HuH-7.5 (cell line): ENCODE measurements at regions not wholly inside any gene's neighbourhood (a gene's known extent, or its start where the extent isn't known, plus 50 kb on each side); places are given as distances from the start of the nearest gene placed in this dataset.

Source experiments
- DNase-seq: peaks from one replicate; pipeline ENCODE4 v3.0.0; 2011; ENCODE audit warnings: low spot score

DNA sequence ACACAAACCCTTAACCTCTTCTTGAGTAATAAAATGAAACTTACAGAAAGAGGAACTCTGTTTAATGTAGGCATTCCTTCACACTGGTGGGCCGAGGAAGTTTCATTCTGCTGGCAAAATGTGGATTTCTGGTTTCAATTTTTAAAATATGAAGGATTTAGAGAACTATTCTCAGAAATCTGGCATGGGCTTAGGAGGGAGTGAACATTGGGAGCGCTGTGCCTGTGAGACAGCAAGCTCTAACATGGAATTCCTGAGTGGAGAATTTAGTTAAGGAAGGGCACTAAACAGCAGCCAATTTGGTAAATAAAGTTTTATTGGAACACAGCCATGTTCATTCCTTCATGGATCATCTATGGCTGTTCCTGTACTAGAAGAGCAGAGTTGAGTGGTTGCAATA lies 751.8 kb upstream of the IGFBP3 start:
- no peak for DNase-seq

DNA sequence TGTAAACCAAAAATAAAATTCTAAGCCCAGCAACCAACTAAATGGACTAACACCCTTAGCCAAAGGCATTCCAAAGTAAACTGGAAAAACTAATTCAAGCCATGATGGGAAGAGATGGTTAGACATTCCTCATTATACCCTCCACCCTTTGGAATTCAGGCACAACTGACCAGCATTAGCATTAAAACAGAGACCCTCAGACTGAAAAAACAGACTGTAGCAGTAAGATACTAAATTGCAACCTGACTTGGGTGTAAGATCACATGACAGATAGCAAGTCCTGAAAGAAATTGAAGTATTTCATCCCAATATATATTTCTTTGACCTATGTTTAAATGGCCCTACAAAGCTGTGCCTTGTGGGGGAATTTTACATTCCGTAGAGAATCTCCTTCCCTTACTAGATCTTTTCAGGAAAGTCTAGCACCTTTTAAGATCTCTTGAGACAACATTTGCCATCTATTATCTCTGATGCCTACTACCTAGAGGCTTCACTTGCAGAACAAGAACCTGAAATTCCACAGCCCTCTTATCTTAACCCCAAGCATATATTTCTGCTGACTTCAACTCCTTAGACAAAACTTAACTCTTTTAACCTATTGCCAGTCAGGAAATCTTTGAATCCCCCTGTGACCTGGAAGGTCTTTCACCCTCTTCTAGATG lies 750.2 kb upstream of the IGFBP3 start:
- DNase-seq: no peak

- no peak for DNase-seq
These were observed 748.0 kb upstream of the IGFBP3 start for GRCh38 chr7:46669028-46669427.

DNA sequence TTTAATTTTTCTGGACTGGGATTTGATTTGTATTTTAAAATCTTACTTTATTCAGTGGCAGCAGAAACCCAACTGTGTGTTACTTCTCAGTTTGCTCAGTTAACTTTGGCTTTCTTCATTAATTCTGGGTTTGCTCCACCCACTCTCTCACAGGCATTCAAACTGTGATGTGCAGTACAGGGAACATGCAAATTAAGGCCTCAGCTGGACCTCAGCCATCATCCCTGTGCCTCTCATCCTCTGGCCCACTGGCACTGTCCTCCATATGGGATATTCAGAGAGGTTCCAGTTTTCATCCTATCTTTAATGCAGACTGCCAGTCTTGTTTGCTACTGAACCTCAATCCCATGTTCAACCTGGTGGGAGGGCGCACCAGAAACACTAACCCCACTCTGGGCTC lies 743.4 kb upstream of the IGFBP3 start:
- no peak for DNase-seq

DNA sequence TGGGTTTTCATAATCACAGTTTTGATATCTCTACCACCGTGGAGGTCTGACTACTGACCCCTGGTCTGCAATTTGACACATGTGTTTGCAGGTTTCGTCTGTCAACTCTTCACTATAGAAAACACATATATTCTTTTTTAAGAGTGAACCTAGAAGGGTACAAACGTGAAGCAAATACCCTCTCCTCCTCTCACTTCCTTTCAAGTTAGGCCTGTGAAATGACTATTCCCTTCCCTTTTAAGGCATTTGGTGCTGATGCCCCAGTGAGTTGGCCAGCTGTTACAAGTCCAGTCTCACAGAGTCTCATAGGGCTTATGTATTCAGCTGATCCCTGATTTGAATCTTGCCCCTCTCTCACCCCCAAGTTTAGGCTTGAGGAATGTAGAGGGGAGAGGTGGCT lies 742.0 kb upstream of the IGFBP3 start:
- DNase-seq: no peak

- no peak for DNase-seq
These were observed 740.4 kb upstream of the IGFBP3 start for GRCh38 chr7:46661431-46661830.

DNA sequence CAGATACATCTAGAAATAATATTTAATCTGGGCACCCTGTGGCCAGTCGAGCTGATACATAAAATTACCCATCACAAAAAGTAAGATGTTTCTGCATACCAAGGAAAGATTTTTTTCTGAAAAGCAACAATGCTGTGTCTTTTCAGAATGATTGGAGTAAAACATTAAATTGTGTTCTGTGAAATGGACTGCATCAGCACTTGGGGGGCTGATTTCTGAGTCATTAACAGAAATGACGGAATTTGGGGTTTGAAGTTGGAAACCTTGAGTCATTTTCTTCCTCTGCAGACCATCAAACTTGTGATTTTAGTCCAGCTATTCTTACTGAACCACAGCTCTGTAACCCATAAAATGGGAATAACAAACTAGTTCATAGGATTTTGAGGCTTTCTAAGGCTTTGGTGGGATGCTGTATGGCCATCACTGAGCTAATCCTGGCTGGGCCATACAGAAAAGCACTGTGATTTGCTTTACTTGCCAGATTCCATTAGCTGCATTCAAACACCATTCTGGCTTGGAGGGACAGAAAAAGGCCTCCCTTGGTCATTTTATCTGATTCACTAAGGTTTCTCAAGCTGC lies 739.4 kb upstream of the IGFBP3 start:
- DNase-seq: no peak

DNA sequence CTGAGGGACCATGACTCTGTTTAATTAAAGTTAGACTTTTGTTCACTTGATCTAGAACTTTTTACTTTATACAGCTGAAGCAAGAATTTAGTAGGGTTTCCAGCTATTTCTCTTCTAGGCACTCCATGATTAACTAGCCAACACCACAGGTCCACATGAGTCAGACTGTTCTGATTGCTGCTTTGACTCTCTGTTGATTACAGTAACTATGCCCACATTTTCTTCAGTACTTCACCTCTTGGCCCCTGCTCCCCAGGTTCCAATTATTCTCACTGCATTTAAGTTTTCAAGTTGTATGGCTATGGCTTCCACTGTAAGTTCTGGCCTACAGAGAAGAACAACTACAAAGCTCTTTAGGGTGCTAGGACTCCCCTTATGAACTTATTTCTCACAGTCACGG lies 737.2 kb upstream of the IGFBP3 start:
- DNase-seq: no peak

DNA sequence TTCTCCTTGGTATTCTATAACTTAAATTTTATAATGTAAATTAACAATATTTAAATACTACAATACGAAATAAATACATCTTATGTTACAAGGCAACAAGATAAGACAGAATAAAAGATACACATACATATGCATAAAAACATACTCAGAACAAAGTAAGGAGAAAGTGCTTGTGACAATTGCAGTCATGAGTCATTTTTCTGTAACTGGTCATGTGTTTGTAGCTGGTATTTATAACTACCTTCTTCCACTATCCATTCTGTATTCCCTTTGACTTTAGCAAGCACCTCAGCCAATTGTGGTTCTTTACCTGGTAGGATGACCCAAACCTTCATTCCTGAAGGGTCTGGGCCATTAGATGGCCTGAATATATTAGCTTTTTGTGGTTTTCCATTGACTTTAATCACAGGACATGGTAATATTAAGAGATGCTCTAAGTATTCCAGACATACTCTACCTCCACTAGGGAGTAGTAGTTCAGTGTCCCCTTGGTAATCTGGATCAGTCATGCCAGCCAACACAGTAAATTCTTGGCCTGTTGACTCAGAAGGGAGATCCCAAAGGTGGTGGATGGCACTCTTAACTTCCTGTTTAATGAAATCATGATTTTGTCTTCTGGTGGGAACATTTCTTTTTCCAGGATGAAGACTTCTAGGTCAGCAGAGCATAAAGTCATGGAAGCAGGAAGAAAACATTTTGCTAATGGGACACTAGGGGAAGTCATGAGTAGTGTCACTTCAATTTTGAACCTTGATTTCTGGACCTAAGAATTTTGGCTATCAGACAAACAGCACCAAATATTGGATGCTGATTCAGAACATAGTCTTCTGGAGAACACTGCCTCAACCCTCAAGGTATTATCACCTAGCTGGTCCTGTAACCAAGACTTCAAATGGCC lies 733.7 kb upstream of the IGFBP3 start:
- DNase-seq: no peak

DNA sequence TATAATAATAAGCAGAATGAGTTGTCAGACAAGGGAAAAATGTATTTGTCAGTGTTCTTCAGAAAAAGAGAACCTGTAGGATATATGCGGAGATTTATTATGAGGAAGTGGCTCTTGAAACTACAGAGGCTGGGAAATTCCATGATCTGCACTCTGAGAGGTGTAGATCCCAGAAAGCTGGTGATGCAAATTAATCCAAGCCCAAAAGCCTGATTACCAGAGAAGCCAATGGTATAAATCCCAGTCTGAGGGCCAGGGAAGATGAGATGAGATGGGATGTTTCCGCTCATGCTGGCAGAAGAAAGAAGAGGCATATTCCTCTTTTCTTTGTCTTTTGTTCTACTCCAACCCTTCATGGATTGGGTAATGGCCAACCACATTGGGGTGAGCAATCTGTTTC lies 732.8 kb upstream of the IGFBP3 start:
- no peak for DNase-seq

DNA sequence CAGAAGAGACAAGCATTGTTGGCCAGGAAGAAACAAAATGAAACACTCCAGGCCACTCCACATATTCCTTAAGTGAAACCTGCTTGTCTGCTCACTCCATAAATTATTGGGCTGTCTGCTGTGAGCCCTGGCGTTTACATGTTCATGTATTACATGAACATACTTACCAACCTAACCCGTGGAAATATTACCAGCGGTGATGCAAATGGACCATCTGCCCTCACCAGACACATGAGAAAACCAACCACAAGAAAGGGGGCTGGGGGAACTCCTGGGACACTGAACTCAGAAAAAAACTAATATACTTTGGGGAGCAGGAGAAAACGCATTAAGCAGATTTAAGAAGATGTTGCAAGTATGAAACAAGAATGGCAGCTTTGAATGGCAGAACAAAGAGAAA lies 731.2 kb upstream of the IGFBP3 start:
- DNase-seq: no peak

DNA sequence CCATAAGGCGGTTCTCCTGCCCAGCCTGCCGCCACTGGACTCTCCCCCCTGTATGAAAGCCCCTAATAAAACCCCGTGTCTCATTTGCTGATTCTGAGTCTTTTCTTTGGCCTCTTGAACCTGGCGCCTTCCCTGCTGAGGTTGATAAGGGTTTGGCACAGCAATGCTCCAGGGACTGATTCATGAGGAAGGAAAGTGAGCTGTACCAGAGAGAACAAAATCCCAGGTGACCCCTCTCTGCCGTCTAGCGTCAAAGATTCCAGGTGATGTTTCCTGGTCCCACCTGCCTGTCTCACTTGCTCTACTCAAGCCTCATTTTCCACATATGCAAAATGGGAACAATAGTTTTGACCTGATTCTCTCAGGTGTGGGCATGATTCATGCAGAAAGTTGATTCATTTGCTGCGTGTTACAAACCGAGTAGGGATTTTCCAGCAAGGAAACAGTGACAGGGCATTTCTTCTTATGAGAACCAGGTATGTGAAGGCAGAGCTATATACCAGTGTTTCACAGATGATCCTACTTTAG lies 730.6 kb upstream of the IGFBP3 start:
- no peak for DNase-seq

DNA sequence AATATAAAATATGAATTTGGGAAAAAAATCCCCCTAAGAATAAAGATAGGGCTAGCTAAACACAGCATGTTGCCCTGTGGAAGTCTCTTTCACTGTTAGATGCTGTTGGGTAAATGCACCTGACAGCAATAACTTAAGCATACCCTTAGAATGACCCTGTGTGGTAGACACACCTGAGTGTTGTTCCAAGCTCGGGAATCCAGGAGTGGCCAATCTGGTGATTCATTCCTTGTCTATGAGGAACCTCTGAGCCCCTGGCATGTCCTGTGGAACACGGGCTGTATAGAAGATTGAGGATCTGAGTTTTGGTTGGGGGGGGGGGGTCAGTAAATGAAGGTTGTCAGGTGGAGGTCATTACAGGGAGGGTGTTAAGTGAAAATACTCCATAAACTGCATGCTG lies 730.0 kb upstream of the IGFBP3 start:
- DNase-seq: no peak

DNA sequence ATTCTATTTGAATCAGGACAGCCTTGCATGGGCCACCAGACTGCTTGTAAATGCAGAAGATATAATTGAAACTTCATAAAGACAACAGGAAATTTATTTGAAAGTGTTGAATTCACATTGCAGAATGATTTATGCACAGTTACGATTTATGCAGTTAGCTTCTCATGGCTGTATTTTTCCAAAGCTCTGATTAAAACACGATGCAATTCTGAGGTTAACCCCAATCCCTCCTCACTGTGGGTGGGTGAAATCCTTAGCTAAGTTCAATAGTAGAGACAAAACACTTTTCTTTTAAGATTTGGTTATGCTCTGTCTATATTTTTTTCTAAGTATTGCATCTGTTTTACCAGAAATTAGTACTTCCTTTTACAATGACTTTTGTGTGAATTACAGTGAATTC lies 728.8 kb upstream of the IGFBP3 start:
- no peak for DNase-seq

DNA sequence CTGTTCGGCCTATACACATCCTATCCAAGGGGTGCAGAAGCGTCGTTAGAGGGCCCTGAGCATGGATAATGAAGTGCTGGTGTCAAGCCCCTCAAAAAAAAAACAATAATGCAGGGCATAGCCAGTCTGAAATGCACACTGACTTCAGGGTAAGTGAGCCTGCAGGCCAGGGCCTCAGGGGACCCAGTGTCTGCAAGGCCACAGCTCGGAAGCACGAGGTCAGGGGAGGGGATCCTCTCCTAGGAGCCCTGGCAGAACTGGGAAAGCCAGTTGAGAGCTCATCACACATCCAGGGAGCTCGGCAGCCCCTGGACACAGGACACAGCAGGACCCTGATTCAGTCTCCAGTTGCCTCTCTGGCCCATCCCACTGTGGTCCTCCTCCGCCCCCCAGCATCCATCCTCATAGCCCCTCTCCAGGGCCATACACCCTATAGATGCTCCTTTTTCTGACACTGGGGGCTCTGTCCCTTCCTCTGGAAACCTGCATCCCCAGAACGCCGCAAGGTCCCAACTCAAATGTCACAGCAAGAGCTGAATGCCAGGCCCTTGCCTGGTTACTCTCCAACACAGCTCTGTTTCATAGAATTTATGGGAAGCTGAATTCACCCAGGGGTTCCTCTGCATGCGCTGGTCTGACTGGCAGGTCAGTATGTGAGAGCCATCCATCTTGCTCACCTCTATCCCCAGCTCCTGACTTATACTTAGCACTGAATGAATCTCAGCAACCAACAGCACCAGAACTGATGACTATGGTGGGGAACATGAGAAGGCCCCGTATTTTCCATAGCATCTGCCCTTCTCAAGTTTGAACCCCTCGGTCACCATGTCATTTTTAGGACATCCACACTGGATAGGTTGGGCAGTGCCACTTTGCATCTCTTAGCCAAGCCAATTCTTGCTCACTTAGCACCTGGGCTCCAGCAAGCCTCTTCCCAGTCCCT lies 717.0 kb upstream of the IGFBP3 start:
- DNase-seq: no peak

DNA sequence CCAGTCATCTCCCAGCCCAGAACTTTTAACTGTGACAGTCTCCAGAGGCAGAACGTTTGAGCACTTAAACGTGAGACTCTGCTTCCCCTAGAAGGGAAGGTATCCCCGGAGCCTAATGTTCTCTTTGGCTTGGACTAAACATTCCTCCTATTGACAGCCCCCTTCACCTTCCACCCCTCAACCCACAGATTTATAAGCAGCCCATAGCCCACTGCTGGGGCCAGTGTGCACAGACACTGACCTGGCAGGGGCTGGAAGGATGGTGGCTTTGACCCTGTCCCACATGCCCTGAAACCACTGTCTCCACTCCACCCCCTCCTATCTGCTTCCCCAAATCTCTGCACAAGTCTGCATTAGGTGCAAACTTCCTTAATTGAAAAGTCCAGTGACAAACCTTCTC lies 715.0 kb upstream of the IGFBP3 start:
- DNase-seq: no peak

DNA sequence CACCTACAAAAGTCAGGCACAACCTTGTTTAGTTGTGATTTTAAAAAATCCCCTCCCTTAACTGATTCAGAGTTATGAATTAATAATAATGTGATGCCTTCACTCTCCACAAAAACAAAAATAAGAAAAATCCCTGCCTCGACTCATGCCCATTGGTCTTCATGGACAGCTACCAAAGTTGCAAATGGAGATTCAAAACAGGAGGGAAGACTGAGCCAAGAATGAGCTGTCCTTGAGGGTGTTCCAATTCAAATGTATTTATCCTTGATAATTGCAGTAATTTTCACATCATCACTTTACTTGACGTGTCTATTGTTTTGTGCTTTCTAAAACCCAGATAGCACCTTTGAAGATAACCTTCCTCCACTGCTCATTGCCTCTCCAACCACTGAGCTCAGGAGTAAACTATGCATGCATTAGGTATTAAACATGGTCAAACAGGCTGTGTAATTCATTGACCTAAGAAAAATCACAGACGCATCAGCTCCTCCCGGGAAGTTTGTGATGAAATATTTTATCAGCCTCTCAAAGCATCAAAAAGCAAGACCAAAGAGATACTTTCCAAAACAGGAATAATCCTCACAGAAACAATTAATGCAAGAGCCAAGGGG lies 712.7 kb upstream of the IGFBP3 start:
- no peak for DNase-seq

DNA sequence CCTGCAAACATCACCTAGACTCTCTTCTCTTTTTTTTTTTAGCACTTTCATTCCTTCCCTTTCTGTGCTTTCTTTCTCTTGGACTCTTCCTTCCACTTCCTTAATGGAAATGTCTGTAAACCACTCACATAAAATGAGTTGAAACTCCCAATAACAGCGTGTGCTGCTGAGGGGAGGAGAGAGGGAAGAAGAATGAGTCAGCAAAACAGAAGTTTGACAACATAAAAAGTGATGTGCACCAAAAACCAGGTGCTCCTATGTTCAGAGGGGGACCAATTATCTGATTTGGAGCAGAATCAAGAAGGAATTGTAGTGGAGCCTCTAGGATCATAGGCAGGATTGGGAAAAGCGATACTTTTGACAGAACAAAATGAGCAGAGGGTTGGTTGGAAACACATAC lies 712.1 kb upstream of the IGFBP3 start:
- DNase-seq: no peak

DNA sequence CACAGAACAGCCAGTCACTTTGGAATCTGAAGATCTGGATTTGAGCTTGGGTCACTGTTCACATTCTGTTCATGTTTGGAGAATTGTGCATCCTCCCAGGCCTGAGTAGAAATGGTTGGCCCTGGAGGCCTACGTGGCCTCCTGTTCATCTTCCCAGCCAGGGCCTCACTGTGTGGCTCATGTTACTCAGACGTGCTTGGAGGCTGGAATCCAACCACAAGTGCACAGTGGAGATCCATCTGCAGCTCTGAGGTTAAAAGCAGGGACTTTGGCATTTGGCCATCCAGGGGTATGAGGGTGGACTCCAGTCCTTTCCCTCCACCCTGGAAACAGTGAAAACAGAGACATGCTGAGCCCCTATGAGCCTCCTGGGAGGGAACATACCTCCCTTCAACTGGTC lies 709.0 kb upstream of the IGFBP3 start:
- DNase-seq: no peak

GRCh38 chr7:46628389-46628788 lies 707.3 kb upstream of the IGFBP3 start:
- DNase-seq: no peak

DNA sequence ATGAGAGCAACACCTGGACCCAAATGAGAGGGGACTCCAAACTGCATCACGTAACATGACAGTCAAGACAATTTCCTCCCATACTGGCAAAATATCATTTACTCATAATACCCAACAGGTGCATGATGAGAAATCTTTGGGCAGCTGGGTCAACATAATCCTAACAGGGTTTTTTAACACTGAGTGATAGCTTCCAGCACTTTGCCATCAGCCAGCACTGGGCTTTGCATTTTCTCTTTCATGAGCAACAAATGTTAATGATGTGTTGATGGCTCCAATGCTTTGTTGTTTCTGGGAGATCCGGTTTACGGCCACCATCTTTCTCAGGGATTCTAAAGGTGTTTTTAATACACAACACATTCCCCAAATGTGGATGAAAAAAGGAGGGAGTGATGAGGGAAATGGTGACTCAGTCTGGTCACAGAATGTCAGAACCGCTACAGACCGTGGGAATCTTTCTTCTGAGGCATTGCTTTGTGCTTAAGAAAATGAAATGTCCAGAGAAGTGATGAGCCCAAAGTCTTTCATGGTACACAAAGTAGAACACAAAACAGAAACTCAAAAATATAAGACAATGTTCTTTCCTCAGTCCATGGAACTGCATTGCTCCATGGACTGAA lies 705.7 kb upstream of the IGFBP3 start:
- no peak for DNase-seq
